Heart left ventricle (tissue), 16 donors: ENCODE measurements at regions not wholly inside any gene's neighbourhood (a gene's known extent, or its start where the extent isn't known, plus 50 kb on each side); places are given as distances from the start of the nearest gene placed in this dataset.

ENCODE experiments used
- ATAC-seq, 4 donors: fragments of 200-7000 bp; cut with Tn5 transposase; one replicate each; pipeline ENCODE4 v1.9.1; 2020 to 2022; ENCODE audit warnings: moderate library complexity in 4 of 4, mild to moderate bottlenecking in 3 of 4, moderate number of reproducible peaks in 1 of 4
- DNase-seq, 5 donors: peaks; one replicate each; pipeline ENCODE4 v3.0.0-alpha.2; 2020
- H3K27ac ChIP-seq, 12 donors: fragments of 200-600 bp; sonication (generic) in 4 of 12; one replicate each; pipeline versions ENCODE4 v1.5.0 to v1.8.0; 2016 to 2022; ENCODE audit warnings: mild to moderate bottlenecking in 2 of 12
- H3K27me3 ChIP-seq, 9 donors: fragments of 200-600 bp; sonication (generic) in 2 of 9; one replicate each; pipeline versions ENCODE4 v1.5.1 to v1.8.0; 2016 to 2022; ENCODE audit warnings: mild to moderate bottlenecking in 3 of 9
- H3K36me3 ChIP-seq, 9 donors: fragments of 200-600 bp; sonication (generic) in 2 of 9; one replicate each; pipeline versions ENCODE4 v1.5.0 to v1.8.0; 2018 to 2022; ENCODE audit warnings: mild to moderate bottlenecking in 2 of 9
- H3K4me1 ChIP-seq, 12 donors: fragments of 200-600 bp; sonication (generic) in 4 of 12; one replicate each; pipeline versions ENCODE4 v1.5.0 to v1.8.0; 2016 to 2022; ENCODE audit warnings: mild to moderate bottlenecking in 3 of 12
- H3K4me3 ChIP-seq, 12 donors: fragments of 200-600 bp; sonication (generic) in 4 of 12; one replicate each; pipeline versions ENCODE4 v1.5.0 to v1.8.0; 2017 to 2022; ENCODE audit warnings: mild to moderate bottlenecking in 9 of 12, moderate library complexity in 4 of 12
- H3K9me3 ChIP-seq, 12 donors: fragments of 200-600 bp; sonication (generic) in 4 of 12; one replicate each; pipeline versions ENCODE4 v1.5.0 to v1.8.0; 2016 to 2022; ENCODE audit warnings: mild to moderate bottlenecking in 1 of 12
- CTCF ChIP-seq, 12 donors: fragments of 200-600 bp; sonication (generic) in 4 of 12; IDR thresholded peaks; one replicate each; pipeline versions ENCODE4 v1.5.0 to v1.8.0; 2018 to 2022; ENCODE audit warnings: antibody characterized with exemption in 12 of 12, mild to moderate bottlenecking in 5 of 12
- POLR2A ChIP-seq, 2 donors: fragments of 450-650 bp; IDR thresholded peaks; one replicate each; pipeline ENCODE4 v1.6.1; 2017; ENCODE audit warnings: antibody characterized with exemption in 2 of 2, mild to moderate bottlenecking in 2 of 2, moderate library complexity in 2 of 2
- WGBS, 4 donors: extraction: QIAGEN DNeasy Blood & Tissue Kit in 2 of 4; methylation state at CpG; one replicate each; pipeline versions ENCODE4 v1.1.5 to v1.1.7; 2013 to 2018; 5-methylcytosine and 5-hydroxymethylcytosine counted together
- intact Hi-C, 10 donors: fragments of 100-400 bp; cut with DNase I; formaldehyde crosslinking; loops; one replicate each; pipeline versions ENCODE4 v1.11.1 to v1.14.2; 2022
- donor health status: ischemic (EF 13 %, LVEDD 7.1; RV severe dilation, severe dysfunction).
- donor health status: healthy with polysubstance abuse.
- donor health status: DM: no; HTN: yes; CAD: no.
- donor health status: DM: no; HTN: no; CAD: no.
- donor health status: ischemic (EF 25% LVEDD 6.9; RV normal size, moderate dysfunction).
- donor health status: ischemic (EF 25% LVEDD 5.7; RV mildly dilated, moderate dysfunction).
- donor health status: healthy.
- donor health status: DM: yes; HTN: yes; CAD: no.
- donor health status: ischemic (EF 35%, LVEDD 5.7; RV mildly dilated, moderate dysfunction).
- donor health status: nonischemic (EF 11% LVEDD 7.7; RV severe dilation, severe dysfunction).
- donor health status: DM: yes; HTN: yes; CAD: no.
- donor health status: PGD.
- donor health status: ischemic (EF 29% LVEDD 5.4; RV normal size, mild dysfunction).
- donor health status: nonischemic (EF 23%, LVEDD 6.1; RV moderate dilation, normal function).

- TF ChIP-seq CTCF (IDR thresholded peaks at IDR 0.05) = no peak
- no peak for TF ChIP-seq POLR2A (IDR thresholded peaks at IDR 0.05)
- H3K4me3 ChIP-seq = no peak overlapping the region
- DNase-seq = no peak
- H3K27ac ChIP-seq = no peak overlapping the region
- no peaks in the 10 kb centered on the region for H3K4me1 ChIP-seq
- intact Hi-C loops = no loop called here
- no peak for ATAC-seq
- WGBS, 4 donors = 87 to 93% (median 91%) methylated on average over 4 of the region's 4 CpGs
- no peaks in the 10 kb centered on the region for H3K27me3 ChIP-seq
- H3K9me3 ChIP-seq = no peaks in the 10 kb centered on the region
- no peaks in the 10 kb centered on the region for H3K36me3 ChIP-seq
Measured at GRCh38 chr2:204293884-204294747, 251.2 kb upstream of the PARD3B start.

GRCh38 chr2:204298404-204298803 is 246.9 kb upstream of the PARD3B start:
- Histone ChIP-seq H3K4me3 (no peak overlapping the region), H3K27ac (no peak overlapping the region), H3K27me3 (no peaks in the 10 kb centered on the region), H3K36me3 (no peaks in the 10 kb centered on the region), H3K4me1 (no peaks in the 10 kb centered on the region), H3K9me3 (no peaks in the 10 kb centered on the region)
- 93 to 98% (median 96%) methylated on average over 1 of the region's 1 CpG for WGBS, 4 donors
- ATAC-seq = no peak
- no peak for DNase-seq
- no peak for TF ChIP-seq POLR2A (IDR thresholded peaks at IDR 0.05)
- no peak for TF ChIP-seq CTCF (IDR thresholded peaks at IDR 0.05)
- intact Hi-C loops = no loop called here

GRCh38 chr2:204299766-204300165 is 245.5 kb upstream of the PARD3B start:
- Histone ChIP-seq H3K36me3 (no peaks in the 10 kb centered on the region), H3K4me3 (no peak overlapping the region), H3K27me3 (no peaks in the 10 kb centered on the region), H3K27ac (no peak overlapping the region), H3K4me1 (no peaks in the 10 kb centered on the region), H3K9me3 (no peaks in the 10 kb centered on the region)
- no peak for DNase-seq
- ATAC-seq = no peak
- TF ChIP-seq CTCF (IDR thresholded peaks at IDR 0.05) (no peak), POLR2A (IDR thresholded peaks at IDR 0.05) (no peak)
- 93 to 98% (median 95%) methylated on average over 1 of the region's 1 CpG for WGBS, 4 donors
- intact Hi-C loops = no loop called here

GRCh38 chr2:204306667-204307066 is 238.6 kb upstream of the PARD3B start:
- no peak for TF ChIP-seq CTCF (IDR thresholded peaks at IDR 0.05)
- no peak for TF ChIP-seq POLR2A (IDR thresholded peaks at IDR 0.05)
- 89 to 96% (median 92%) methylated on average over 4 of the region's 4 CpGs for WGBS, 4 donors
- ATAC-seq = no peak
- DNase-seq = no peak
- intact Hi-C loops = no loop called here
- no peaks in the 10 kb centered on the region for H3K9me3 ChIP-seq
- H3K27ac ChIP-seq = no peak overlapping the region
- no peaks in the 10 kb centered on the region for H3K36me3 ChIP-seq
- no peaks in the 10 kb centered on the region for H3K27me3 ChIP-seq
- no peak overlapping the region for H3K4me3 ChIP-seq
- no peaks in the 10 kb centered on the region for H3K4me1 ChIP-seq
